K562 (cell line): ENCODE measurements at regions not wholly inside any gene's neighbourhood (a gene's known extent, or its start where the extent isn't known, plus 50 kb on each side); places are given as distances from the start of the nearest gene placed in this dataset.

ENCODE experiments used
- ATAC-seq: fragments of 200-7000 bp; cut with Tn5 transposase; 3 replicates; pipeline ENCODE4 v1.9.1; 2020; ENCODE audit warnings: moderate library complexity
- BruUV-seq: library from RNA; stranded (reverse); fragments of 400-500 nt; replicated peaks from 2 replicates; lab custom pipeline; 2021; lab: Mats Ljungman, UMichigan
- CTCF ChIA-PET: fragments of 300-600 bp; formaldehyde crosslinking; extraction: SDS; loops from one replicate; lab custom pipeline; 2021; ENCODE audit warnings: low intra/inter-chr PET ratio; lab: Yijun Ruan, JAX
- POLR2A ChIA-PET: fragments of 300-600, 350-650 bp; sonication (Branson Sonifier 250); formaldehyde crosslinking; extraction: SDS; loops from one replicate; lab custom pipeline; 2021; ENCODE audit warnings: antibody characterized with exemption, inconsistent platforms; lab: Yijun Ruan, JAX
- DNase-seq, 4 experiments: peaks; one replicate each; pipeline versions ENCODE4 v3.0.0 to v3.0.0-alpha.2; 2011 to 2018; ENCODE audit warnings: low spot score in 3 of 4, mixed read lengths in 3 of 4; ENCODE audit errors: extremely low read depth in 1 of 4
- FAIRE-seq: peaks from 2 replicates; lab custom pipeline; 2011; peaks lifted over from hg19 to GRCh38; lab: Jason Lieb, UNC
- H2AFZ ChIP-seq: 2 replicates; pipeline ENCODE4 v1.6.0; 2011; ENCODE audit warnings: low read depth, low read length, control low read depth, inconsistent platforms
- H3K27ac ChIP-seq: fragments of 200-600 bp; 3 replicates; pipeline ENCODE4 v1.8.0; 2011; ENCODE audit warnings: low read depth, mild to moderate bottlenecking, control low read depth, inconsistent platforms, low read length, moderate library complexity, mixed read lengths; ENCODE audit errors: extremely low read depth
- H3K27me3 ChIP-seq, 2 experiments: fragments of 300-600 bp in 1 of 2; 2 replicates in 1 of 2; 3 replicates in 1 of 2; pipeline versions ENCODE4 v1.6.0 to v1.8.0; 2011; ENCODE audit warnings: inconsistent platforms in 2 of 2, low read length in 2 of 2, mild to moderate bottlenecking in 1 of 2, mixed read lengths in 1 of 2, moderate library complexity in 1 of 2; ENCODE audit not compliant: control insufficient read depth in 2 of 2, insufficient read depth in 2 of 2
- H3K36me3 ChIP-seq: fragments of 300-600 bp; 3 replicates; pipeline ENCODE4 v1.8.0; 2011; ENCODE audit warnings: mild to moderate bottlenecking, low read length, inconsistent platforms; ENCODE audit not compliant: control insufficient read depth, insufficient read depth
- H3K4me1 ChIP-seq, 2 experiments: fragments of 200-600 bp in 1 of 2; replicated peaks in 1 of 2; 2 replicates in 1 of 2; 3 replicates in 1 of 2; pipeline versions ENCODE4 v1.5.1 to v1.8.0; 2011; ENCODE audit warnings: inconsistent platforms in 2 of 2, low read length in 2 of 2, mild to moderate bottlenecking in 1 of 2, mixed read lengths in 1 of 2, moderate library complexity in 1 of 2; ENCODE audit not compliant: control insufficient read depth in 2 of 2, insufficient read depth in 2 of 2
- H3K4me2 ChIP-seq: 2 replicates; pipeline ENCODE4 v1.6.1; 2011; ENCODE audit warnings: low read length, control low read depth, inconsistent platforms, mixed read lengths; ENCODE audit not compliant: insufficient read depth
- H3K4me3 ChIP-seq: fragments of 200-600 bp; sonication (generic), shearing (Covaris generic); 2 replicates; pipeline ENCODE4 v1.5.1; 2016; ENCODE audit warnings: control low read depth, inconsistent platforms
- H3K79me2 ChIP-seq: fragments of 200-600 bp; 3 replicates; pipeline ENCODE4 v1.8.0; 2011; ENCODE audit warnings: low read length, inconsistent platforms; ENCODE audit not compliant: control insufficient read depth, insufficient read depth
- H3K9ac ChIP-seq, 2 experiments: 2 replicates each; pipeline versions ENCODE4 v1.6.0 to v1.6.1; 2011; ENCODE audit warnings: low read depth in 2 of 2, low read length in 2 of 2, control low read depth in 1 of 2, inconsistent platforms in 1 of 2, mild to moderate bottlenecking in 1 of 2, mixed read lengths in 1 of 2; ENCODE audit not compliant: insufficient read depth in 1 of 2
- H3K9me1 ChIP-seq: one replicate; pipeline ENCODE4 v1.6.0; 2011; ENCODE audit warnings: inconsistent platforms, mild to moderate bottlenecking, low read length, moderate library complexity; ENCODE audit not compliant: control insufficient read depth, insufficient read depth
- H3K9me3 ChIP-seq: replicated peaks from 2 replicates; pipeline ENCODE4 v1.5.1; 2011; ENCODE audit warnings: low read depth, low read length, inconsistent platforms; ENCODE audit not compliant: control insufficient read depth, insufficient read depth
- H4K20me1 ChIP-seq: replicated peaks from 2 replicates; pipeline ENCODE4 v1.6.1; 2011; ENCODE audit warnings: low read length, inconsistent platforms, mixed read lengths; ENCODE audit not compliant: control insufficient read depth, insufficient read depth
- OTX1 ChIP-seq: fragments of 450-650 bp; formaldehyde crosslinking; IDR thresholded peaks from 2 replicates; pipeline ENCODE4 v1.4.0; 2022; ENCODE audit warnings: mild to moderate bottlenecking
- SMARCA5 ChIP-seq: fragments of 450-650 bp; IDR thresholded peaks from 2 replicates; pipeline ENCODE4 v1.6.1; 2016
- SP2 ChIP-seq: IDR thresholded peaks from 2 replicates; pipeline ENCODE4 v1.6.1; 2011; ENCODE audit warnings: mild to moderate bottlenecking, low read depth, low read length, moderate library complexity; ENCODE audit not compliant: poor library complexity, severe bottlenecking; ENCODE audit errors: extremely low read depth
- SUPT5H ChIP-seq: fragments of 450-650 bp; IDR thresholded peaks from 2 replicates; pipeline ENCODE4 v1.6.1; 2016
- ZC3H4 ChIP-seq: sonication (generic); formaldehyde crosslinking; IDR thresholded peaks from 2 replicates; pipeline ENCODE4 v1.9.0; 2021; ENCODE audit warnings: missing genetic modification reagents, borderline replicate concordance
- ZNF76 ChIP-seq: fragments of 250-450 bp; sonication (Bioruptor Pico); IDR thresholded peaks from 2 replicates; pipeline ENCODE4 v1.4.0; 2020; ENCODE audit warnings: mild to moderate bottlenecking, moderate library complexity, borderline replicate concordance
- WGBS: fragments of 100-300 bp; shearing (Covaris generic); methylation state at CpG from one replicate; pipeline ENCODE4 v1.1.6; 2016; ENCODE audit warnings: low coverage, mixed read lengths; ENCODE audit not compliant: insufficient coverage; ENCODE audit errors: missing lambda C conversion rate; 5-methylcytosine and 5-hydroxymethylcytosine counted together
- in situ Hi-C: fragments of 300-500 bp; cut with MboI; formaldehyde crosslinking; loops from 4 replicates; pipeline ENCODE4 v1.15.0; 2018; ENCODE audit warnings: inconsistent platforms, mixed read lengths
- intact Hi-C: fragments of 100-400 bp; cut with micrococcal nuclease; formaldehyde crosslinking; loops from 2 replicates; pipeline ENCODE4 v1.14.2; 2022
- TF ChIP-seq, protein P1 (sequence below): fragments of 450-650 bp; IDR thresholded peaks from 2 replicates; pipeline ENCODE4 v1.6.1; 2016; ENCODE audit warnings: mild to moderate bottlenecking
- TF ChIP-seq, protein P2 (sequence below): sonication (generic); formaldehyde crosslinking; IDR thresholded peaks from 2 replicates; pipeline ENCODE4 v1.8.1; 2022; ENCODE audit warnings: missing genetic modification reagents

DNA sequence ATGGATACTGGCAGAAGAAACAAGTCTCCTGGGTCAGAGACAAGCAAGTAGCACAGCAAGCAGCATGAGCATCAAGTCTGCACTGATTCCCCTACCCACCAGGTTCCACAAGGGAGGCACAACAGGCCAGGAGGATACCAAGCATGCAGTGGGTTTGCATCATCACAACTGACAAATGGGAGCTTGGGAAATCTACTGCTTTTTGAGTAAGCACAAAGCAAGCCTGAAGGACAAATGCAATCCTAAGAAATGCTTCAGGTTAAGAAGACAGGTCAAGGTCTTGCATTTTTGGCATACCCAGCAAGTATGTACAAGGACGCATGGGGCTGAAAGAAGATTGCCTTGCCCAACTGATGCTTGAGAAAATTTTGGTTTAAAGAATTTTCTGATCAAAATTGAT lies 279.6 kb downstream of the PDGFC start:
- no TSS peak for BruUV-seq
- intact Hi-C loops, result no loop called here

More for the DNA sequence above, 279.6 kb downstream of the PDGFC start:
- 0 out of 2 replicates have a peak, but pooled peaks cover 2% of the 10 kb centered on the region for H3K9me3 ChIP-seq
- TF ChIP-seq ZC3H4 (no peak), SP2 (no peak), SMARCA5 (no peak), OTX1 (CRISPR knock-in tag) (no peak), ZNF76 (CRISPR knock-in tag) (no peak), SUPT5H (no peak)
- TF ChIP-seq, protein P1, sequence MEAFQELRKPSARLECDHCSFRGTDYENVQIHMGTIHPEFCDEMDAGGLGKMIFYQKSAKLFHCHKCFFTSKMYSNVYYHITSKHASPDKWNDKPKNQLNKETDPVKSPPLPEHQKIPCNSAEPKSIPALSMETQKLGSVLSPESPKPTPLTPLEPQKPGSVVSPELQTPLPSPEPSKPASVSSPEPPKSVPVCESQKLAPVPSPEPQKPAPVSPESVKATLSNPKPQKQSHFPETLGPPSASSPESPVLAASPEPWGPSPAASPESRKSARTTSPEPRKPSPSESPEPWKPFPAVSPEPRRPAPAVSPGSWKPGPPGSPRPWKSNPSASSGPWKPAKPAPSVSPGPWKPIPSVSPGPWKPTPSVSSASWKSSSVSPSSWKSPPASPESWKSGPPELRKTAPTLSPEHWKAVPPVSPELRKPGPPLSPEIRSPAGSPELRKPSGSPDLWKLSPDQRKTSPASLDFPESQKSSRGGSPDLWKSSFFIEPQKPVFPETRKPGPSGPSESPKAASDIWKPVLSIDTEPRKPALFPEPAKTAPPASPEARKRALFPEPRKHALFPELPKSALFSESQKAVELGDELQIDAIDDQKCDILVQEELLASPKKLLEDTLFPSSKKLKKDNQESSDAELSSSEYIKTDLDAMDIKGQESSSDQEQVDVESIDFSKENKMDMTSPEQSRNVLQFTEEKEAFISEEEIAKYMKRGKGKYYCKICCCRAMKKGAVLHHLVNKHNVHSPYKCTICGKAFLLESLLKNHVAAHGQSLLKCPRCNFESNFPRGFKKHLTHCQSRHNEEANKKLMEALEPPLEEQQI, result no peak
- TF ChIP-seq, protein P2, sequence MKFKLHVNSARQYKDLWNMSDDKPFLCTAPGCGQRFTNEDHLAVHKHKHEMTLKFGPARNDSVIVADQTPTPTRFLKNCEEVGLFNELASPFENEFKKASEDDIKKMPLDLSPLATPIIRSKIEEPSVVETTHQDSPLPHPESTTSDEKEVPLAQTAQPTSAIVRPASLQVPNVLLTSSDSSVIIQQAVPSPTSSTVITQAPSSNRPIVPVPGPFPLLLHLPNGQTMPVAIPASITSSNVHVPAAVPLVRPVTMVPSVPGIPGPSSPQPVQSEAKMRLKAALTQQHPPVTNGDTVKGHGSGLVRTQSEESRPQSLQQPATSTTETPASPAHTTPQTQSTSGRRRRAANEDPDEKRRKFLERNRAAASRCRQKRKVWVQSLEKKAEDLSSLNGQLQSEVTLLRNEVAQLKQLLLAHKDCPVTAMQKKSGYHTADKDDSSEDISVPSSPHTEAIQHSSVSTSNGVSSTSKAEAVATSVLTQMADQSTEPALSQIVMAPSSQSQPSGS (CRISPR knock-in tag), result no peak
- no peak overlapping the region for H3K4me2 ChIP-seq
- no peaks in the 10 kb centered on the region for H3K79me2 ChIP-seq
- no peaks in the 10 kb centered on the region for H3K27me3 ChIP-seq
- 0% methylated on average over 1 of the region's 1 CpG for WGBS
- H3K27ac ChIP-seq, result no peak overlapping the region
- H3K4me1 ChIP-seq, result no peaks in the 10 kb centered on the region
- no peak overlapping the region for H3K9ac ChIP-seq
- ATAC-seq, result no peak
- no peak for DNase-seq
- H3K36me3 ChIP-seq, result no peaks in the 10 kb centered on the region
- H4K20me1 ChIP-seq, result no peaks in the 10 kb centered on the region
- in situ Hi-C loops, result no loop called here
- CTCF ChIA-PET, result no interaction called here
- POLR2A ChIA-PET, result no interaction called here
- no peak for FAIRE-seq
- no peak overlapping the region for H3K4me3 ChIP-seq
- H3K9me1 ChIP-seq, result no peaks in the 10 kb centered on the region
- no peak overlapping the region for H2AFZ ChIP-seq
